HG02840 (cell line): ENCODE measurements at regions not wholly inside any gene's neighbourhood (a gene's known extent, or its start where the extent isn't known, plus 50 kb on each side); places are given as distances from the start of the nearest gene placed in this dataset.
A peak's percentile ranks its signal among the peaks of the same experiment; 100 is the strongest.
"Not testable (repeated sequence)": the region's sequence is repeated elsewhere in the genome, so short reads cannot be mapped to it uniquely, and the experiment has no call there.

Experiments
- ATAC-seq: cut with Tn5 transposase; IDR thresholded peaks from one replicate; pipeline ENCODE4 v1.9.1; 2021; ENCODE audit warnings: mild to moderate bottlenecking, moderate library complexity, moderate number of reproducible peaks; ENCODE audit not compliant: unreplicated experiment, low FRiP score

DNA sequence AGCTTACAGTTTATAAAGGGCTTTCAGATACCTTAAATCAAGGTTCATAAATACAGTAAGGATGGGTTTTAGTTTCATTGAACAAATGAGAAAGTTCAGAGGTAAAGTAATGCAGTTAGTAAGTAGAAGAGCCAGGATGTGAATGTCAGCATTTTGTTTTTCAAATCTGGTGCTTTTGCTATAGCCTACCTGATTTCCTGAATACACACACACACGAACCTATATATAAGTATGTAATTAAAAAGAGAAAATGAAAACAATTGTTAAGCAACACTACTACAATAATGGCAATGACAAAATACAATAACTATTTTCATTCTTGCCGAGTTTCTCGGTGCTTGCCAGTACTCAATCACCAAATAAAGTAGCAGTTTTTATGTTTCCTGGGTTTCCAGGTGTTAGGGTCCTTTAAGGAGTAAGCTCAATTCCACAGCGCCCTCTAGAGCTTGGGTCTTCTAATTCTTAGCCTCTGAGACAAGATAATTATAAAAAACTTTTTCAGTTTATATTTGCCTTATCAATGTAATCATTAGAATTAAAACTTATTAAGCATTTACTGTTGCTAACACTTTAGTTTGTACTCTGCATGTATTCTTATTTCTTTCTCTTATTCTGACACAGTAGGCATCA lies 512.9 kb upstream of the ACVR2A start:
- ATAC-seq: no peak

DNA sequence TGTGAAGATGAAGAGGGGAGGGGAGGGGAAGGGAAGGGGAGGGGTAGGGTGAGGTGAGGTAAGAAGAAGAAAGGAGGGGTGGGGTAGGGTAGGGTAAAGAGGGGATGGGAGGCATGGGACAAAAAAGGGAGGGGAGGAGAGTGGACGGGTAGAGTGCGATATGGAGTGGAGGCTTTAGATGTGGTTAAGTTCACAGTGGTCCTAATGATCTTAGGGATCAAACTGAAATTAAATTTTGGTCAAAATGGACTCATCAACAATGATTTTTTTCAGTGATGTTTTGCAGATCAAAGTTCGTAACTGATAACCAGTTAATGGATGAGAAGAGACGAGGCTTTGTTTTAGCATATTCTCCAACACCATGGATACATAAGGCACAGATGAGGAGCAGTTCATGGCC lies 513.9 kb upstream of the ACVR2A start:
- ATAC-seq: no peak

- ATAC-seq: no peak
Observed at GRCh38 chr2:147327613-147328012, 517.2 kb upstream of the ACVR2A start.

GRCh38 chr2:147325990-147326389 lies 518.8 kb upstream of the ACVR2A start:
- ATAC-seq: no peak

GRCh38 chr2:147320146-147320545 lies 524.7 kb upstream of the ACVR2A start:
- no peak for ATAC-seq

GRCh38 chr2:147311058-147311430 lies 533.8 kb upstream of the ACVR2A start:
- ATAC-seq: no peak

DNA sequence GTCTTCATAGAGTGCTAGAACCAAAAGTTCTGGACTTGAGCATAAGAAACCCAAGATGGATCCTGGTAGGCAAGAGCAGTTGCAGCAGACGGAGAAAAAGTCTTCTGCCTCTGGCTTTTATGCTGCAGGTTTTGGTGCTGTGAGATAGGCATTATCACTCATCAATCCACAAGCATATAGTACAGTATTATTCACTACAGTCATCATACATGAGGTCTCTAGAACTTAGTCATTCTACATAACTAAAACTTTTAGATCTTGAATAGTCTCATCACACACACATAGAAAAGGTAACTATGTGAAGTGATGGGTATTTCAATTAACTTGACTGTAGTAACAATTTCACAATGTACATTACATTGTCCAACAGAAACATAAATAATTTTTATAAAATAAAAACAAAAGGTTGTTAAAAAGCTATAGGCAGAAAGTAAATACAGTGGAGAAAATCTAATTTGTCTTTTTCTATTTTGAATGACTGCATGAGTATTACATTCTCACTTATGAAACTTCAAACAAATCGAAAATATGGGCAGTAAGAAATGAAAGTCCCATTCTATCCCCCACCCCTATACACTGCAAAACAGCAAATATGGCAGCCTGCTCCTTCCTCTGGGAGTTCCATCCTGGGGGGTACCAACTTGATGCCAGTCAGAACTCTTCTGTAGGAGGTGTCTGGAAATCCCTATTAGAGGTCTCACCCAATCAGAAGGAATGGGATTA lies 534.3 kb upstream of the ACVR2A start:
- ATAC-seq: no peak

DNA sequence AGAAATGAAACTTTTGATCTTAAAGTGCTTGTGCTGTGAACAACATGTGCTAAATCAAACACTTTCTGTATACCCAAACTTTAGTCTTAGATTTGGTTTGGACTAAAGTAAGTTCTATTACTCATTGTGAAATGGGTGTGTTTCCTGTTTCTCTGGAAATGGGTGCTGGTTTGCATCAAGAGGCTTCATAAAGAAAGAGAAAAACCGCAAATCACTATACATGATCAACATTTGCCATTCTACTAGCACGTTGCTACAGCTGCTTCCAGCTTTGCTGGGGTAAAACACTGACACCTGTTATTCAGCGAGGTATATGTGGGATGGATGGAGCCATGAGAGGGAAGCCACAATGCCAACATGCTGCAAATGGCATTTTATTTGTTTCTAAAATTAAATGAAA lies 547.0 kb upstream of the ACVR2A start:
- ATAC-seq: peak; percentile 89

- no peak for ATAC-seq
Observed at GRCh38 chr2:147294825-147295392, 549.9 kb upstream of the ACVR2A start.

GRCh38 chr2:147293991-147294824 lies 550.6 kb upstream of the ACVR2A start:
- no peak for ATAC-seq

GRCh38 chr2:147288131-147288530 lies 556.7 kb upstream of the ACVR2A start:
- ATAC-seq: no peak

- no peak for ATAC-seq
Observed at GRCh38 chr2:147275943-147276342, 568.9 kb upstream of the ACVR2A start.

GRCh38 chr2:147273628-147274027 lies 571.2 kb upstream of the ACVR2A start:
- ATAC-seq: no peak

DNA sequence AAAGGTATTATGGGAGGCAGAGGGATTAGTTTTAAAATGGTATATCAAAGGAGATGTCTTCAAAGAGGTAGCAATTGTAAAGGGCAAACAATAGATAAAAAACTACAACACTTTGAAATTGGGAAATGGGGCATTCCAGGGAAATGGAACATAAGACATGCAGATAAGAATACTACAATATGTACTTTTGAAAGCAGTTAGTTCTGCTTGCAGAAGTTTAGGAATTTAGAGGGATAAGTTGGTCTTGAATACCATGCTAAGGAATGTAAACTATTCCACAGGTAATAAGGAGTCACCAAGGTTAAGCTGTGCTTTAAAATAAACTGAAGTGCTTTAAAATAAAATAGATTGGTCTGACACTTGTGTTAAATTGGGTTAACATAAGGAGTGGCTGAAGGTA lies 571.7 kb upstream of the ACVR2A start:
- ATAC-seq: no peak

DNA sequence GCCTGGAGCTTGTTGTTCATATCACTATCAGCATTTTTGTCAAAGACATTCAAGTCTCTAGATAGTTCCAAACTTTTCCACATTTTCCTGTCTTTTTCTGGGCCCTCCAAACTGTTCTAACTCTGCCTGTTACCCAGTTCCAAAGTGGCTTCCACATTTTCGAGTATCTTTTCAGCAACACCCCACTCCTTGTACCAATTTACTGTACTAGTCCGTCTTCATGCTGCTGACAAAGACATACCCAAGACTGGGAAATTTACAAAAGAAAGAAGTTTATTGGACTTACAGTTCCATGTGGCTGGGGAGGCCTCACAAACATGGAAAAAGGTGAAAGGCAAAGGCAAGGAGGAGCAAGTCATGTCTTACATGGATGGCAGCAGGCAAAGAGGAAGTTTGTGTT lies 575.2 kb upstream of the ACVR2A start:
- ATAC-seq: not testable (repeated sequence)

DNA sequence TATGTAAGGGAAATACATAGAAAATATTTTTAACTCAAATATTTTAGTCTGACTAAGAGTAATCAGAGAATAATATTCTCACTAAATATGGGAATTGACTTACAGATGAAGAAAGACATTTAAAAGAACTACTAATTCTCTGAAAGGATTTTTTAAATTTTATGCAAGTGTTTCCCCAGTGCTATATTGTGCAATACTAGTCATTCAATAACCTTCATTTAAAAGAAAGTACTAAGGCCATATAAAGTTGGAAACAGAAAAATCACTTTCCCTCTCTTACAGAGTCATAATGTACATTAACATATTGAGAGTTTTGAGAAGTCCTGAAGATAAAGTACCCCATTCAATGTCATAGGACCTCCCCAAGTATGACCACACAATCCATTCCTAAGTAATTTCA lies 584.6 kb upstream of the ACVR2A start:
- ATAC-seq: no peak

GRCh38 chr2:147255812-147256211 lies 589.0 kb upstream of the ACVR2A start:
- ATAC-seq: no peak

GRCh38 chr2:147250652-147251356 lies 594.0 kb upstream of the ACVR2A start:
- ATAC-seq: peak; percentile 61

DNA sequence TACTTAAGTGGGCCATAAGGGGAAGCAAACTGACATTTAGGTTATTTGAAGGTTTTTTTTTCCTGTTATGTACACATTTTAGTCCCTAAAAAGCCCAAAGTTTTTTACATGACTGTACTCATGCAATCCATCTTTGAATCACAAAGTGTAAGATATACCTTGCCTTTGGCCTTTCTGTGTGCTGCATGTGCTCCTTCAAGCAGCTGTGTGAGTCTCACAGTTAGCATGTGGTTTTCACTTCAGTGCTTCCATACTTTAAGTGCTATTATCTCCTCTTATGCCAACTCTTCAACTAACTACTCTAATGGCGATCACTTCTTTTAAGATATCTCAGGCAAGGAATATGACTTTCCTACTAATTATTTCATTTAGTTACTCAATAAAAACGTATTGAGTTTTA lies 597.1 kb upstream of the ACVR2A start:
- no peak for ATAC-seq

DNA sequence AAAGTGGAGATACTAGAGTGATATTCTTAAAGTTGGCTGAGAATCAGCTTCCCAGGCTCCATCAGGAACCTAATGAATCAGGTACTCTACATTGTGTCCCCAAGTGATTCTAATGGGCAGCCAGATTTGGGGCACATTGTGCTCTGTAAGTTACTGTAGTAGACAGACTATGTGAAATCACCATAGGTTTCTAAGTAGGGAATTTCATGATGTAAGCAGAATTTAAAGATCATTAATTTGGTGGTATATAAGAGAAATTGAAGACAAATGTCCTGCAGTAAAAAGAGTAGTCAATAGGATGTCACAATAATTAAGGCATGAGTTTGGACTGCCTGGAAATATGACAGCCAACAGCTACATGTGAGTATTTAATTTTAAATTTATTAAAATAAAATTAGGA lies 602.4 kb upstream of the ACVR2A start:
- no peak for ATAC-seq

DNA sequence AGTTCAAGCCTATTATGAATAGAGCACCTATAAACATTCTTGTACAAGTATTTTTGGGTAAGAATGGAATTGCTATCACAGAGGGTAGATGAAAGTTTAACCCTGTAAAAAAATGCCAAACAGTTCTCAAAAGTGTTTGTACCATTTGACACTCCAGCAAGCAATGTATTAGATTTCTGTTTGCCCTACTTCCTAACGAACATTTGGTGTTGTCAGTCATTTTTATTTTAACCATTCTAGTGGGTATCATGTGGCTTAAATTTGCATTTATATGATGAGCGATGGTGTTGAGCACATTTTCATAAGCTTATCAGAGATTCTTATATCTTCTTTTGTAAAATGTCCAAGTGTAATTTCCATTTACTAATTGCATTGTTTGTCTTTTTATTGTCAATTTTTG lies 608.2 kb upstream of the ACVR2A start:
- no peak for ATAC-seq
